Fibroblast of lung (primary cell): ENCODE measurements at regions not wholly inside any gene's neighbourhood (a gene's known extent, or its start where the extent isn't known, plus 50 kb on each side); places are given as distances from the start of the nearest gene placed in this dataset.
"Not testable (repeated sequence)": the region's sequence is repeated elsewhere in the genome, so short reads cannot be mapped to it uniquely, and the experiment has no call there.

Experiments
- CTCF ChIP-seq, 2 donors: IDR thresholded peaks in 1 of 2; conservative IDR thresholded peaks in 1 of 2; 1 replicate in 1 of 2; 2 replicates in 1 of 2; pipeline ENCODE4 v1.5.1; 2011 to 2012; ENCODE audit warnings: low read length in 2 of 2, control low read depth in 1 of 2, inconsistent platforms in 1 of 2, low read depth in 1 of 2, mild to moderate bottlenecking in 1 of 2
- EZH2 ChIP-seq: IDR thresholded peaks from 2 replicates; pipeline ENCODE4 v1.5.1; 2012; ENCODE audit warnings: low read length, control low read depth, mild to moderate bottlenecking; ENCODE audit errors: missing control alignments

GRCh38 chr4:118494437-118494836 lies 141.6 kb upstream of the PRSS12 start:
- not testable (repeated sequence) for TF ChIP-seq CTCF (conservative IDR thresholded peaks at IDR 0.05 in 1 of 2, IDR thresholded peaks at IDR 0.05 in 1 of 2; ENCODE audit: low read depth in 1 of 2, low read length in 2 of 2); EZH2
